WTC11 (cell line): ENCODE measurements at regions not wholly inside any gene's neighbourhood (a gene's known extent, or its start where the extent isn't known, plus 50 kb on each side); places are given as distances from the start of the nearest gene placed in this dataset.

Experiments used
- ATAC-seq: fragments of 200-7000 bp; cut with Tn5 transposase; 2 replicates; pipeline ENCODE4 v1.10.0; 2021; ENCODE audit warnings: mild to moderate bottlenecking, moderate library complexity
- CTCF ChIA-PET: fragments of 300-600 bp; sonication (Branson Sonifier 250); formaldehyde crosslinking; loops from one replicate; lab custom pipeline; 2021; ENCODE audit warnings: antibody characterized with exemption; lab: Charles Lee
- POLR2A ChIA-PET: fragments of 350-600 bp; sonication (Branson Sonifier 250); formaldehyde crosslinking; loops from one replicate; lab custom pipeline; 2021; ENCODE audit warnings: antibody characterized with exemption; lab: Charles Lee
- DNase-seq: peaks from one replicate; pipeline ENCODE4 v3.0.0; 2021; ENCODE audit warnings: low spot score
- H3K27ac Mint-ChIP-seq: 2 replicates; pipeline ENCODE4 v1.8.0; 2021; ENCODE audit warnings: mixed read lengths
- H3K27me3 Mint-ChIP-seq: 2 replicates; pipeline ENCODE4 v1.8.0; 2021; ENCODE audit warnings: low read depth, mild to moderate bottlenecking, moderate library complexity, mixed read lengths
- H3K36me3 Mint-ChIP-seq: 2 replicates; pipeline ENCODE4 v1.8.0; 2021; ENCODE audit warnings: mixed read lengths
- H3K4me1 Mint-ChIP-seq: 2 replicates; pipeline ENCODE4 v1.8.0; 2022; ENCODE audit warnings: mixed read lengths
- H3K4me3 Mint-ChIP-seq: 2 replicates; pipeline ENCODE4 v1.8.0; 2021; ENCODE audit warnings: mild to moderate bottlenecking, moderate library complexity, mixed read lengths
- H3K9me3 Mint-ChIP-seq: 2 replicates; pipeline ENCODE4 v1.8.0; 2021; ENCODE audit warnings: mixed read lengths
- ATF1 ChIP-seq: sonication (generic); formaldehyde crosslinking; IDR thresholded peaks from 2 replicates; pipeline ENCODE4 v1.8.1; 2023; ENCODE audit warnings: mild to moderate bottlenecking, moderate library complexity, missing genetic modification reagents
- ERG ChIP-seq: fragments of 250-450 bp; sonication (Bioruptor Pico); IDR thresholded peaks from 2 replicates; pipeline ENCODE4 v1.8.0; 2021; ENCODE audit warnings: mild to moderate bottlenecking
- ESRRA ChIP-seq: sonication (generic); formaldehyde crosslinking; IDR thresholded peaks from 2 replicates; pipeline ENCODE4 v1.8.1; 2022; ENCODE audit warnings: mild to moderate bottlenecking, missing genetic modification reagents, borderline replicate concordance
- FOXP1 ChIP-seq: sonication (generic); formaldehyde crosslinking; IDR thresholded peaks from 2 replicates; pipeline ENCODE4 v1.8.0; 2022; ENCODE audit warnings: missing genetic modification reagents, mild to moderate bottlenecking, moderate library complexity, borderline replicate concordance
- IRF1 ChIP-seq: sonication (generic); formaldehyde crosslinking; IDR thresholded peaks from 2 replicates; pipeline ENCODE4 v1.8.0; 2023; ENCODE audit warnings: missing genetic modification reagents
- JUN ChIP-seq: sonication (generic); formaldehyde crosslinking; IDR thresholded peaks from 2 replicates; pipeline ENCODE4 v1.8.0; 2023; ENCODE audit warnings: mild to moderate bottlenecking, missing genetic modification reagents
- NFATC4 ChIP-seq: fragments of 250-450 bp; sonication (Bioruptor Pico); IDR thresholded peaks from 2 replicates; pipeline ENCODE4 v1.9.0; 2021; ENCODE audit warnings: mild to moderate bottlenecking
- OVOL2 ChIP-seq: fragments of 250-450 bp; sonication (Bioruptor Pico); IDR thresholded peaks from 2 replicates; pipeline ENCODE4 v1.9.0; 2021; ENCODE audit warnings: mild to moderate bottlenecking, borderline replicate concordance
- PRRX2 ChIP-seq: fragments of 250-450 bp; sonication (Bioruptor Pico); IDR thresholded peaks from 2 replicates; pipeline ENCODE4 v1.8.0; 2021; ENCODE audit warnings: mild to moderate bottlenecking
- RELA ChIP-seq: sonication (generic); formaldehyde crosslinking; IDR thresholded peaks from 2 replicates; pipeline ENCODE4 v1.8.1; 2022; ENCODE audit warnings: missing genetic modification reagents, mild to moderate bottlenecking, borderline replicate concordance
- SOX15 ChIP-seq: fragments of 250-450 bp; sonication (Bioruptor Pico); IDR thresholded peaks from 2 replicates; pipeline ENCODE4 v1.9.0; 2021; ENCODE audit warnings: mild to moderate bottlenecking
- STAT6 ChIP-seq: sonication (generic); formaldehyde crosslinking; conservative IDR thresholded peaks from 2 replicates; pipeline ENCODE4 v1.8.1; 2023; ENCODE audit warnings: mild to moderate bottlenecking, low read depth, missing genetic modification reagents, moderate library complexity
- USF2 ChIP-seq: sonication (generic); formaldehyde crosslinking; IDR thresholded peaks from 2 replicates; pipeline ENCODE4 v1.8.1; 2023; ENCODE audit warnings: mild to moderate bottlenecking, missing genetic modification reagents, moderate library complexity
- ZNF121 ChIP-seq: sonication (generic); formaldehyde crosslinking; IDR thresholded peaks from 2 replicates; pipeline ENCODE4 v1.8.0; 2023; ENCODE audit warnings: missing genetic modification reagents
- ZSCAN18 ChIP-seq: fragments of 250-450 bp; sonication (Bioruptor Pico); IDR thresholded peaks from 2 replicates; pipeline ENCODE4 v2.1.2; 2022; ENCODE audit warnings: mild to moderate bottlenecking, moderate library complexity
- TF ChIP-seq, protein P1 (sequence below): sonication (generic); formaldehyde crosslinking; IDR thresholded peaks from 2 replicates; pipeline ENCODE4 v1.8.1; 2023; ENCODE audit warnings: mild to moderate bottlenecking, moderate library complexity, missing genetic modification reagents
- TF ChIP-seq, protein P2 (sequence below): fragments of 250-450 bp; sonication (Bioruptor Pico); IDR thresholded peaks from 2 replicates; pipeline ENCODE4 v1.9.0; 2021; ENCODE audit warnings: moderate library complexity, mild to moderate bottlenecking, inconsistent platforms, borderline replicate concordance

DNA sequence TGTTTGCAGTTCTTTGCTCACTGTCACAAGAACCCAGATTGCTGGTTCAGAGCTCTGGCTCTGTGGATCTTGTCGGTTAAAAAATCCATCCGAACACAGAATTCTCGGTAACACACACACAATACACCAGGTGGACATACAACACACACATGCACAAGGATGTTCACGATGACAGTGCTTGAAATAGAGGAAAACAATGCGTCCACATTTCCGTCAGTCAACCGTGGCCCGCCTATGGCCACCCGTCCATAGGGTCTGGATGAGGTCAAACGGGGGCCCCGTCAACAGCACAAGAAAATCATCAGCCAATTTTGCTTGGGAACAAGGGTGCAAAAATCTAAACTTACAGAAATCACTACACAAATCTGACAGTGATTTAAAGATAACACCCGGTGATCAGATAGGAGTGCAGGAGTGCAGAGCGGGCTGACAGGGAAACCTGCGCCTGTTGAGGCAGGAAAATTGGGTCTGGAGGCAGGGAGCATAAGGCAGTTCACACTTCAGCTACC, 50.4 kb upstream of the SLC19A1 start:
- Mint-ChIP-seq H3K27me3 (peaks cover 28% of the 10 kb centered on the region), H3K27ac (no peak overlapping the region), H3K36me3 (peaks cover 17% of the 10 kb centered on the region), H3K4me1 (no peaks in the 10 kb centered on the region), H3K9me3 (peaks cover 18% of the 10 kb centered on the region), H3K4me3 (no peak overlapping the region)
- CTCF ChIA-PET: interaction anchor here (0.9 to 1.9 kb wide), 4 partner anchors 9 to 37 kb away, joined by 3 to 6 read pairs (median 4); no protein-coding TSS in a partner anchor
- no peak for ATAC-seq
- DNase-seq: peak; percentile 5
- TF ChIP-seq ZNF121 (no peak), FOXP1 (CRISPR knock-in tag) (no peak), RELA (no peak), IRF1 (no peak), ERG (CRISPR knock-in tag) (no peak), JUN (CRISPR knock-in tag) (no peak), PRRX2 (CRISPR knock-in tag) (no peak), ESRRA (no peak), SOX15 (CRISPR knock-in tag) (no peak), ZSCAN18 (CRISPR knock-in tag) (no peak), STAT6 (CRISPR knock-in tag) (no peak), USF2 (no peak), NFATC4 (CRISPR knock-in tag) (no peak), ATF1 (CRISPR knock-in tag) (no peak), OVOL2 (CRISPR knock-in tag) (no peak)
- TF ChIP-seq, protein P1, sequence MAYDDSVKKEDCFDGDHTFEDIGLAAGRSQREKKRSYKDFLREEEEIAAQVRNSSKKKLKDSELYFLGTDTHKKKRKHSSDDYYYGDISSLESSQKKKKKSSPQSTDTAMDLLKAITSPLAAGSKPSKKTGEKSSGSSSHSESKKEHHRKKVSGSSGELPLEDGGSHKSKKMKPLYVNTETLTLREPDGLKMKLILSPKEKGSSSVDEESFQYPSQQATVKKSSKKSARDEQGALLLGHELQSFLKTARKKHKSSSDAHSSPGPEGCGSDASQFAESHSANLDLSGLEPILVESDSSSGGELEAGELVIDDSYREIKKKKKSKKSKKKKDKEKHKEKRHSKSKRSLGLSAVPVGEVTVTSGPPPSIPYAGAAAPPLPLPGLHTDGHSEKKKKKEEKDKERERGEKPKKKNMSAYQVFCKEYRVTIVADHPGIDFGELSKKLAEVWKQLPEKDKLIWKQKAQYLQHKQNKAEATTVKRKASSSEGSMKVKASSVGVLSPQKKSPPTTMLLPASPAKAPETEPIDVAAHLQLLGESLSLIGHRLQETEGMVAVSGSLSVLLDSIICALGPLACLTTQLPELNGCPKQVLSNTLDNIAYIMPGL (CRISPR knock-in tag): no peak
- TF ChIP-seq, protein P2, sequence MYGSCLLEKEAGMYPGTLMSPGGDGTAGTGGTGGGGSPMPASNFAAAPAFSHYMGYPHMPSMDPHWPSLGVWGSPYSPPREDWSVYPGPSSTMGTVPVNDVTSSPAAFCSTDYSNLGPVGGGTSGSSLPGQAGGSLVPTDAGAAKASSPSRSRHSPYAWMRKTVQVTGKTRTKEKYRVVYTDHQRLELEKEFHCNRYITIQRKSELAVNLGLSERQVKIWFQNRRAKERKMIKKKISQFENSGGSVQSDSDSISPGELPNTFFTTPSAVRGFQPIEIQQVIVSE (CRISPR knock-in tag): no peak
- POLR2A ChIA-PET: no interaction called here
